HEK293T (cell line): ENCODE measurements at regions not wholly inside any gene's neighbourhood (a gene's known extent, or its start where the extent isn't known, plus 50 kb on each side); places are given as distances from the start of the nearest gene placed in this dataset.

Experiments used
- ARNT ChIP-seq: fragments of 450-650 bp; IDR thresholded peaks from 2 replicates; pipeline ENCODE4 v1.6.1; 2017; ENCODE audit warnings: mild to moderate bottlenecking
- BHLHE40 ChIP-seq: fragments of 450-650 bp; IDR thresholded peaks from 2 replicates; pipeline ENCODE4 v1.6.1; 2016; ENCODE audit warnings: mild to moderate bottlenecking, moderate library complexity, borderline replicate concordance
- CTBP1 ChIP-seq: fragments of 450-650 bp; IDR thresholded peaks from 2 replicates; pipeline ENCODE4 v1.6.1; 2016; ENCODE audit warnings: borderline replicate concordance
- ELF4 ChIP-seq: fragments of 450-650 bp; IDR thresholded peaks from 2 replicates; pipeline ENCODE4 v1.6.1; 2017; ENCODE audit warnings: antibody characterized with exemption
- FOXA1 ChIP-seq: fragments of 450-650 bp; IDR thresholded peaks from 2 replicates; pipeline ENCODE4 v1.6.1; 2016; ENCODE audit warnings: mild to moderate bottlenecking
- FOXK2 ChIP-seq: fragments of 450-650 bp; IDR thresholded peaks from 2 replicates; pipeline ENCODE4 v1.6.1; 2016; ENCODE audit warnings: mild to moderate bottlenecking
- L3MBTL2 ChIP-seq: fragments of 450-650 bp; conservative IDR thresholded peaks from 2 replicates; pipeline ENCODE4 v1.6.1; 2016; ENCODE audit warnings: mild to moderate bottlenecking
- NFRKB ChIP-seq: fragments of 450-650 bp; IDR thresholded peaks from 2 replicates; pipeline ENCODE4 v1.6.1; 2016; ENCODE audit warnings: mild to moderate bottlenecking, moderate library complexity
- SP1 ChIP-seq: fragments of 450-650 bp; IDR thresholded peaks from 2 replicates; pipeline ENCODE4 v1.6.1; 2017
- SUZ12 ChIP-seq: fragments of 450-650 bp; IDR thresholded peaks from 2 replicates; pipeline ENCODE4 v1.6.1; 2016; ENCODE audit warnings: mild to moderate bottlenecking
- ZNF384 ChIP-seq: fragments of 450-650 bp; IDR thresholded peaks from 2 replicates; pipeline ENCODE4 v1.6.1; 2016
- TF ChIP-seq, protein P1 (sequence below): fragments of 450-650 bp; IDR thresholded peaks from 2 replicates; pipeline ENCODE4 v1.6.1; 2016

GRCh38 chr6:11333132-11333849 lies 100.8 kb upstream of the NEDD9 start:
- TF ChIP-seq FOXA1 = no peak
- TF ChIP-seq ELF4 = no peak
- no peak for TF ChIP-seq CTBP1
- TF ChIP-seq SP1 = no peak
- TF ChIP-seq SUZ12 = no peak
- TF ChIP-seq FOXK2 = no peak
- TF ChIP-seq L3MBTL2 = no peak
- no peak for TF ChIP-seq BHLHE40
- TF ChIP-seq ZNF384 = no peak
- TF ChIP-seq, protein P1, sequence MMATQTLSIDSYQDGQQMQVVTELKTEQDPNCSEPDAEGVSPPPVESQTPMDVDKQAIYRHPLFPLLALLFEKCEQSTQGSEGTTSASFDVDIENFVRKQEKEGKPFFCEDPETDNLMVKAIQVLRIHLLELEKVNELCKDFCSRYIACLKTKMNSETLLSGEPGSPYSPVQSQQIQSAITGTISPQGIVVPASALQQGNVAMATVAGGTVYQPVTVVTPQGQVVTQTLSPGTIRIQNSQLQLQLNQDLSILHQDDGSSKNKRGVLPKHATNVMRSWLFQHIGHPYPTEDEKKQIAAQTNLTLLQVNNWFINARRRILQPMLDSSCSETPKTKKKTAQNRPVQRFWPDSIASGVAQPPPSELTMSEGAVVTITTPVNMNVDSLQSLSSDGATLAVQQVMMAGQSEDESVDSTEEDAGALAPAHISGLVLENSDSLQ = no peak
- TF ChIP-seq ARNT = no peak
- no peak for TF ChIP-seq NFRKB
